ENCODE measurements at regions not wholly inside any gene's neighbourhood (a gene's known extent, or its start where the extent isn't known, plus 50 kb on each side); places are given as distances from the start of the nearest gene placed in this dataset.

DNA sequence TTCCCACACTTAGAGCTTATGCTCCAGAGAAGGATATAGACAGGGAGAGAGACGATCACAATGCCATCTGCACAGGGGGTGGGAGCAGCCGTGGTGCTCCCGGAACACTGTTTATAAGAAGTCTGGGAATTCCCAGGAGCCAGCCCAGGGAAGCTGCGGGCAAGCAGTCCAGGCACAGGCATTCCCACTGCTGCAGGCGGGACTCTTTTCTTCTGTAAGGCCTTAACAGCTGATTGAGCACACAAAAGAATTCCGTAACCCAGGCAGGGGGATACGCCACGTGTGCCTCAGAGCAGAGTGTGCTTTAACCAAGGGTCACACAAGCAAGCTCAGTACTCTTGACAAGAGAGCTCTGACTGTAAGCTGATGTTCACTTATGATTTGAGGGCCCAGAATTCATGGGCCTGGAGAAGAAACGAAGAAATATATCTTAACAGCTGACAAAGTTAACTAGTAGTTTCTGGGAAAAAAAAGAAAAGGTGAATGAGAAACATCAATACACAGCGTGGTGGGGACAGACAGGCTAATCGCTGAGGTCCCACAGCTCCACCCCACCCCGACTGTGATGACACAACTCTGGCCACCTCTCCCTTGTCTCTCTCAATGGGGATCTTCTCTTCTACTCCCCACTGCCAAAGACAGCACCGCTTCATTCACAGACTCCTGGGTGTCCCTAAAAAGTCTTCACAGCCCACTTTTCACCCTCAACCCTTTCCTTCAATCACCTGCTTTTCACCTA lies 85.9 kb upstream of the SIMC1 start:
- TF ChIP-seq, protein P1, sequence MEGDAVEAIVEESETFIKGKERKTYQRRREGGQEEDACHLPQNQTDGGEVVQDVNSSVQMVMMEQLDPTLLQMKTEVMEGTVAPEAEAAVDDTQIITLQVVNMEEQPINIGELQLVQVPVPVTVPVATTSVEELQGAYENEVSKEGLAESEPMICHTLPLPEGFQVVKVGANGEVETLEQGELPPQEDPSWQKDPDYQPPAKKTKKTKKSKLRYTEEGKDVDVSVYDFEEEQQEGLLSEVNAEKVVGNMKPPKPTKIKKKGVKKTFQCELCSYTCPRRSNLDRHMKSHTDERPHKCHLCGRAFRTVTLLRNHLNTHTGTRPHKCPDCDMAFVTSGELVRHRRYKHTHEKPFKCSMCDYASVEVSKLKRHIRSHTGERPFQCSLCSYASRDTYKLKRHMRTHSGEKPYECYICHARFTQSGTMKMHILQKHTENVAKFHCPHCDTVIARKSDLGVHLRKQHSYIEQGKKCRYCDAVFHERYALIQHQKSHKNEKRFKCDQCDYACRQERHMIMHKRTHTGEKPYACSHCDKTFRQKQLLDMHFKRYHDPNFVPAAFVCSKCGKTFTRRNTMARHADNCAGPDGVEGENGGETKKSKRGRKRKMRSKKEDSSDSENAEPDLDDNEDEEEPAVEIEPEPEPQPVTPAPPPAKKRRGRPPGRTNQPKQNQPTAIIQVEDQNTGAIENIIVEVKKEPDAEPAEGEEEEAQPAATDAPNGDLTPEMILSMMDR (IDR thresholded peaks at IDR 0.05): no peak
- TF ChIP-seq POLR2A (IDR thresholded peaks at IDR 0.05): no peak

Data from body of pancreas (tissue), 4 donors.